Spleen (tissue), 11 donors: ENCODE measurements at regions not wholly inside any gene's neighbourhood (a gene's known extent, or its start where the extent isn't known, plus 50 kb on each side); places are given as distances from the start of the nearest gene placed in this dataset.

Experiments used
- DNase-seq: peaks from one replicate; pipeline ENCODE4 v3.0.0-alpha.2; 2020
- H3K27ac ChIP-seq, 8 donors: fragments of 200-600 bp; sonication (generic) in 7 of 8; 1 replicate in 4 of 8; 2 replicates in 4 of 8; pipeline versions ENCODE4 v1.5.0 to v1.8.0; 2016 to 2021; ENCODE audit warnings: inconsistent platforms in 4 of 8, mild to moderate bottlenecking in 4 of 8, moderate library complexity in 1 of 8
- H3K27me3 ChIP-seq, 7 donors: fragments of 200-600 bp; sonication (generic) in 6 of 7; replicated peaks in 1 of 7; 1 replicate in 4 of 7; 2 replicates in 3 of 7; pipeline versions ENCODE4 v1.5.0 to v1.8.0; 2016 to 2021; ENCODE audit warnings: inconsistent platforms in 3 of 7, mild to moderate bottlenecking in 1 of 7
- H3K36me3 ChIP-seq, 6 donors: fragments of 200-600 bp; sonication (generic) in 5 of 6; 1 replicate in 4 of 6; 2 replicates in 2 of 6; pipeline versions ENCODE4 v1.5.0 to v1.8.0; 2016 to 2021; ENCODE audit warnings: inconsistent platforms in 2 of 6
- H3K4me1 ChIP-seq, 6 donors: fragments of 200-600 bp; sonication (generic) in 5 of 6; 1 replicate in 3 of 6; 2 replicates in 3 of 6; pipeline versions ENCODE4 v1.5.0 to v1.8.0; 2016 to 2021; ENCODE audit warnings: inconsistent platforms in 3 of 6
- H3K4me3 ChIP-seq, 8 donors: fragments of 200-600 bp; sonication (generic) in 7 of 8; 1 replicate in 4 of 8; 2 replicates in 4 of 8; pipeline versions ENCODE4 v1.5.0 to v1.8.0; 2016 to 2021; ENCODE audit warnings: inconsistent platforms in 4 of 8, mild to moderate bottlenecking in 4 of 8, moderate library complexity in 2 of 8
- H3K9me3 ChIP-seq, 8 donors: fragments of 200-600 bp; sonication (generic) in 7 of 8; 1 replicate in 4 of 8; 2 replicates in 4 of 8; pipeline versions ENCODE4 v1.5.0 to v1.8.0; 2016 to 2021; ENCODE audit warnings: inconsistent platforms in 4 of 8
- CTCF ChIP-seq, 11 experiments: fragments of 200-600 bp in 7 of 11; fragments of 450-650 bp in 4 of 11; sonication (generic) in 4 of 11; IDR thresholded peaks in 8 of 11; conservative IDR thresholded peaks in 3 of 11; 1 replicate in 7 of 11; 2 replicates in 4 of 11; pipeline versions ENCODE4 v1.4.0 to v1.8.0; 2016 to 2021; ENCODE audit warnings: antibody characterized with exemption in 11 of 11, inconsistent platforms in 4 of 11, mild to moderate bottlenecking in 1 of 11
- POLR2A ChIP-seq, 3 donors: fragments of 450-650 bp; IDR thresholded peaks; one replicate each; pipeline ENCODE4 v1.5.1; 2017; ENCODE audit warnings: antibody characterized with exemption in 3 of 3, mild to moderate bottlenecking in 1 of 3
- POLR2AphosphoS5 ChIP-seq, 3 donors: sonication (generic); formaldehyde crosslinking; IDR thresholded peaks; one replicate each; pipeline ENCODE4 v1.5.1; 2017; ENCODE audit warnings: antibody characterized with exemption in 3 of 3
- WGBS, 5 donors: extraction: QIAGEN DNeasy Blood & Tissue Kit in 3 of 5; methylation state at CpG; one replicate each; pipeline versions ENCODE4 v1.1.5 to v1.1.7; 2013 to 2018; 5-methylcytosine and 5-hydroxymethylcytosine counted together
- intact Hi-C: fragments of 100-400 bp; cut with DNase I; formaldehyde crosslinking; loops from one replicate; pipeline ENCODE4 v1.15.0; 2023; ENCODE audit warnings: low total_unique reads
- donor health status: healthy with polysubstance abuse.
- donor health status: DM: no; HTN: no; CAD: no; lungs with moderate emphysema.
- donor health status: DM: no; HTN: no; CAD: no.
- donor health status: Bipolar disorder and iron deficiency.
- donor health status: healthy.
- donor health status: DM: no; HTN: no; CAD: no.
- donor health status: DM: yes; HTN: yes; CAD: no.

- Histone ChIP-seq H3K27me3 (no peaks in the 10 kb centered on the region), H3K4me1 (no peaks in the 10 kb centered on the region), H3K27ac (no peak overlapping the region), H3K36me3 (no peaks in the 10 kb centered on the region), H3K9me3 (peaks cover 0 to 17% (median 6%) of the 10 kb centered on the region in 8 donors), H3K4me3 (no peak overlapping the region)
- DNase-seq = no peak
- TF ChIP-seq POLR2AphosphoS5 (IDR thresholded peaks at IDR 0.05) (no peak), POLR2A (IDR thresholded peaks at IDR 0.05) (no peak), CTCF (IDR thresholded peaks at IDR 0.05 in 8 of 11, conservative IDR thresholded peaks at IDR 0.05 in 3 of 11) (no peak)
- 53 to 61% (median 57%) methylated on average over 9 of the region's 9 CpGs for WGBS, 5 donors
- intact Hi-C loops = no loop called here
Measured at GRCh38 chr1:238324211-238324864, 433.6 kb upstream of the ZP4 start.

- TF ChIP-seq CTCF (IDR thresholded peaks at IDR 0.05 in 8 of 11, conservative IDR thresholded peaks at IDR 0.05 in 3 of 11) (no peak), POLR2AphosphoS5 (IDR thresholded peaks at IDR 0.05) (no peak), POLR2A (IDR thresholded peaks at IDR 0.05) (no peak)
- no peak overlapping the region for H3K4me3 ChIP-seq
- no peaks in the 10 kb centered on the region for H3K36me3 ChIP-seq
- intact Hi-C loops = no loop called here
- H3K27me3 ChIP-seq = no peaks in the 10 kb centered on the region
- H3K9me3 ChIP-seq = peaks cover 0 to 17% (median 6%) of the 10 kb centered on the region in 8 donors
- H3K4me1 ChIP-seq = no peaks in the 10 kb centered on the region
- DNase-seq = no peak
- WGBS, 5 donors = 83 to 91% (median 91%) methylated on average over 3 of the region's 3 CpGs
- H3K27ac ChIP-seq = no peak overlapping the region
Measured at GRCh38 chr1:238323490-238323889, 432.8 kb upstream of the ZP4 start.

GRCh38 chr1:238319957-238320356, 429.2 kb upstream of the ZP4 start:
- no peaks in the 10 kb centered on the region for H3K27me3 ChIP-seq
- intact Hi-C loops = no loop called here
- no peak for DNase-seq
- H3K4me1 ChIP-seq = no peaks in the 10 kb centered on the region
- H3K36me3 ChIP-seq = no peaks in the 10 kb centered on the region
- TF ChIP-seq POLR2AphosphoS5 (IDR thresholded peaks at IDR 0.05) (no peak), CTCF (IDR thresholded peaks at IDR 0.05 in 8 of 11, conservative IDR thresholded peaks at IDR 0.05 in 3 of 11) (no peak), POLR2A (IDR thresholded peaks at IDR 0.05) (no peak)
- WGBS, 5 donors = 72 to 79% (median 78%) methylated on average over 5 of the region's 5 CpGs
- no peak overlapping the region for H3K27ac ChIP-seq
- H3K4me3 ChIP-seq = no peak overlapping the region
- peaks cover 0 to 10% (median 0%) of the 10 kb centered on the region in 8 donors for H3K9me3 ChIP-seq

- no peak for DNase-seq
- Histone ChIP-seq H3K27me3 (no peaks in the 10 kb centered on the region), H3K36me3 (no peaks in the 10 kb centered on the region), H3K9me3 (peaks cover 0 to 10% (median 0%) of the 10 kb centered on the region in 8 donors), H3K4me1 (no peaks in the 10 kb centered on the region), H3K27ac (no peak overlapping the region), H3K4me3 (no peak overlapping the region)
- no peak for TF ChIP-seq CTCF (IDR thresholded peaks at IDR 0.05 in 8 of 11, conservative IDR thresholded peaks at IDR 0.05 in 3 of 11)
- TF ChIP-seq POLR2AphosphoS5 (IDR thresholded peaks at IDR 0.05) = no peak
- TF ChIP-seq POLR2A (IDR thresholded peaks at IDR 0.05) = no peak
- 65 to 75% (median 68%) methylated on average over 4 of the region's 4 CpGs for WGBS, 5 donors
- intact Hi-C loops = no loop called here
Measured at GRCh38 chr1:238318294-238319110, 427.8 kb upstream of the ZP4 start.
